ENCODE measurements at regions not wholly inside any gene's neighbourhood (a gene's known extent, or its start where the extent isn't known, plus 50 kb on each side); places are given as distances from the start of the nearest gene placed in this dataset.

- Histone ChIP-seq H3K36me3 (ENCODE audit: insufficient read depth, low read length) (peaks cover 28% of the 10 kb centered on the region), H3K79me2 (ENCODE audit: insufficient read depth, low read length) (peaks cover 15% of the 10 kb centered on the region), H3K27ac (ENCODE audit: low read depth, low read length) (no peak overlapping the region), H4K20me1 (ENCODE audit: insufficient read depth, low read length) (peaks cover 87% of the 10 kb centered on the region), H3K9ac (ENCODE audit: low read length) (no peak overlapping the region), H2AFZ (ENCODE audit: low read depth, low read length) (no peak overlapping the region), H3K4me2 (ENCODE audit: low read length) (no peak overlapping the region), H3K4me3 (ENCODE audit: insufficient read depth, low read depth, low read length) (no peak overlapping the region), H3K4me1 (ENCODE audit: insufficient read depth, low read length) (peaks cover 18% of the 10 kb centered on the region), H3K27me3 (ENCODE audit: insufficient read depth, low read length) (no peaks in the 10 kb centered on the region), H3K9me3 (ENCODE audit: insufficient read depth, low read depth, low read length) (no peaks in the 10 kb centered on the region)
- Mint-ChIP-seq H3K4me3 (ENCODE audit: unreplicated experiment) (no peak overlapping the region), H3K4me1 (ENCODE audit: low read depth, unreplicated experiment) (no peaks in the 10 kb centered on the region), H3K27ac (ENCODE audit: unreplicated experiment) (no peak overlapping the region), H3K27me3 (ENCODE audit: low read depth, unreplicated experiment) (peaks cover 6% of the 10 kb centered on the region), H3K9me3 (ENCODE audit: unreplicated experiment) (peaks cover 19% of the 10 kb centered on the region), H3K36me3 (ENCODE audit: low read depth, unreplicated experiment) (peaks cover 86% of the 10 kb centered on the region)
- TF ChIP-seq CTCF (IDR thresholded peaks at IDR 0.05; ENCODE audit: insufficient read depth, low read depth, low read length), result no peak
- TF ChIP-seq EZH2 (IDR thresholded peaks at IDR 0.05; ENCODE audit: insufficient read depth, low read length), result no peak
- FAIRE-seq (no peak), DNase-seq (ENCODE audit: low read depth) (no peak)
These were observed 147.5 kb upstream of the RTL1 start for GRCh38 chr14:101050901-101051490.

- peaks cover 76% of the 10 kb centered on the region for H4K20me1 ChIP-seq (ENCODE audit: insufficient read depth, low read length)
- H3K27me3 Mint-ChIP-seq (ENCODE audit: low read depth, unreplicated experiment), result no peaks in the 10 kb centered on the region
- peak overlapping the region; percentile 7 for H3K4me2 ChIP-seq (ENCODE audit: low read length)
- peaks cover 15% of the 10 kb centered on the region for H3K79me2 ChIP-seq (ENCODE audit: insufficient read depth, low read length)
- peak; percentile 25 for DNase-seq (ENCODE audit: low read depth)
- H2AFZ ChIP-seq (ENCODE audit: low read depth, low read length), result no peak overlapping the region
- H3K9ac ChIP-seq (ENCODE audit: low read length), result no peak overlapping the region
- H3K4me1 ChIP-seq (ENCODE audit: insufficient read depth, low read length), result peaks cover 35% of the 10 kb centered on the region
- H3K4me3 Mint-ChIP-seq (ENCODE audit: unreplicated experiment), result no peak overlapping the region
- H3K4me1 Mint-ChIP-seq (ENCODE audit: low read depth, unreplicated experiment), result peaks cover 9% of the 10 kb centered on the region
- H3K27me3 ChIP-seq (ENCODE audit: insufficient read depth, low read length), result no peaks in the 10 kb centered on the region
- H3K36me3 ChIP-seq (ENCODE audit: insufficient read depth, low read length), result peaks cover 43% of the 10 kb centered on the region
- no peak overlapping the region for H3K4me3 ChIP-seq (ENCODE audit: insufficient read depth, low read depth, low read length)
- FAIRE-seq, result no peak
- TF ChIP-seq CTCF (IDR thresholded peaks at IDR 0.05; ENCODE audit: insufficient read depth, low read depth, low read length) (no peak), EZH2 (IDR thresholded peaks at IDR 0.05; ENCODE audit: insufficient read depth, low read length) (no peak)
- H3K27ac Mint-ChIP-seq (ENCODE audit: unreplicated experiment), result no peak overlapping the region
- H3K9me3 Mint-ChIP-seq (ENCODE audit: unreplicated experiment), result peaks cover 15% of the 10 kb centered on the region
- peaks cover 66% of the 10 kb centered on the region for H3K36me3 Mint-ChIP-seq (ENCODE audit: low read depth, unreplicated experiment)
- no peak overlapping the region for H3K27ac ChIP-seq (ENCODE audit: low read depth, low read length)
- no peaks in the 10 kb centered on the region for H3K9me3 ChIP-seq (ENCODE audit: insufficient read depth, low read depth, low read length)
These were observed 151.1 kb upstream of the RTL1 start for GRCh38 chr14:101054671-101055070.

- H3K36me3 Mint-ChIP-seq (ENCODE audit: low read depth, unreplicated experiment), result peaks cover 67% of the 10 kb centered on the region
- H3K27ac Mint-ChIP-seq (ENCODE audit: unreplicated experiment), result no peak overlapping the region
- H3K4me2 ChIP-seq (ENCODE audit: low read length), result peak overlapping the region; percentile 7
- DNase-seq (ENCODE audit: low read depth) (no peak), FAIRE-seq (no peak)
- H3K4me3 ChIP-seq (ENCODE audit: insufficient read depth, low read depth, low read length), result no peak overlapping the region
- no peaks in the 10 kb centered on the region for H3K9me3 ChIP-seq (ENCODE audit: insufficient read depth, low read depth, low read length)
- peak overlapping the region; percentile 27 for H3K4me3 Mint-ChIP-seq (ENCODE audit: unreplicated experiment)
- H3K4me1 Mint-ChIP-seq (ENCODE audit: low read depth, unreplicated experiment), result peaks cover 9% of the 10 kb centered on the region
- no peak overlapping the region for H3K27ac ChIP-seq (ENCODE audit: low read depth, low read length)
- H3K9me3 Mint-ChIP-seq (ENCODE audit: unreplicated experiment), result peaks cover 15% of the 10 kb centered on the region
- peaks cover 48% of the 10 kb centered on the region for H3K36me3 ChIP-seq (ENCODE audit: insufficient read depth, low read length)
- no peak for TF ChIP-seq EZH2 (IDR thresholded peaks at IDR 0.05; ENCODE audit: insufficient read depth, low read length)
- TF ChIP-seq CTCF (IDR thresholded peaks at IDR 0.05; ENCODE audit: insufficient read depth, low read depth, low read length), result no peak
- H3K4me1 ChIP-seq (ENCODE audit: insufficient read depth, low read length), result peaks cover 35% of the 10 kb centered on the region
- H3K9ac ChIP-seq (ENCODE audit: low read length), result no peak overlapping the region
- H3K27me3 ChIP-seq (ENCODE audit: insufficient read depth, low read length), result no peaks in the 10 kb centered on the region
- peaks cover under 1% of the 10 kb centered on the region for H3K27me3 Mint-ChIP-seq (ENCODE audit: low read depth, unreplicated experiment)
- peaks cover 76% of the 10 kb centered on the region for H4K20me1 ChIP-seq (ENCODE audit: insufficient read depth, low read length)
- H2AFZ ChIP-seq (ENCODE audit: low read depth, low read length), result no peak overlapping the region
- peaks cover 10% of the 10 kb centered on the region for H3K79me2 ChIP-seq (ENCODE audit: insufficient read depth, low read length)
These were observed 151.7 kb upstream of the RTL1 start for GRCh38 chr14:101055106-101055662.

Data from astrocyte (in vitro differentiated cells and primary cell).